Progenitor cell of endocrine pancreas (in vitro differentiated cells): ENCODE measurements at regions not wholly inside any gene's neighbourhood (a gene's known extent, or its start where the extent isn't known, plus 50 kb on each side); places are given as distances from the start of the nearest gene placed in this dataset.

Experiments
- DNase-seq: peaks from one replicate; pipeline ENCODE4 v3.0.0; 2021; ENCODE audit warnings: low spot score; ENCODE audit not compliant: unreplicated experiment
- H3K27ac Mint-ChIP-seq: 2 replicates; pipeline ENCODE4 v1.8.0; 2021; ENCODE audit warnings: mild to moderate bottlenecking, moderate library complexity, mixed read lengths
- H3K27me3 Mint-ChIP-seq: 2 replicates; pipeline ENCODE4 v1.8.0; 2021; ENCODE audit warnings: mixed read lengths
- H3K36me3 Mint-ChIP-seq: 2 replicates; pipeline ENCODE4 v1.8.0; 2022; ENCODE audit warnings: mixed read lengths; ENCODE audit not compliant: insufficient read depth
- H3K4me1 Mint-ChIP-seq: 2 replicates; pipeline ENCODE4 v1.8.0; 2021; ENCODE audit warnings: low read depth, mixed read lengths
- H3K4me3 Mint-ChIP-seq: 2 replicates; pipeline ENCODE4 v1.8.0; 2021; ENCODE audit warnings: low read depth, mild to moderate bottlenecking, moderate library complexity, mixed read lengths
- H3K9me3 Mint-ChIP-seq: 2 replicates; pipeline ENCODE4 v1.8.0; 2021; ENCODE audit warnings: low read depth, mixed read lengths
- TF ChIP-seq, protein P1 (sequence below): fragments of 200-600 bp; sonication (generic); IDR thresholded peaks from one replicate; pipeline ENCODE4 v1.5.0; 2021; ENCODE audit warnings: antibody characterized with exemption, mild to moderate bottlenecking; ENCODE audit not compliant: unreplicated experiment

DNA sequence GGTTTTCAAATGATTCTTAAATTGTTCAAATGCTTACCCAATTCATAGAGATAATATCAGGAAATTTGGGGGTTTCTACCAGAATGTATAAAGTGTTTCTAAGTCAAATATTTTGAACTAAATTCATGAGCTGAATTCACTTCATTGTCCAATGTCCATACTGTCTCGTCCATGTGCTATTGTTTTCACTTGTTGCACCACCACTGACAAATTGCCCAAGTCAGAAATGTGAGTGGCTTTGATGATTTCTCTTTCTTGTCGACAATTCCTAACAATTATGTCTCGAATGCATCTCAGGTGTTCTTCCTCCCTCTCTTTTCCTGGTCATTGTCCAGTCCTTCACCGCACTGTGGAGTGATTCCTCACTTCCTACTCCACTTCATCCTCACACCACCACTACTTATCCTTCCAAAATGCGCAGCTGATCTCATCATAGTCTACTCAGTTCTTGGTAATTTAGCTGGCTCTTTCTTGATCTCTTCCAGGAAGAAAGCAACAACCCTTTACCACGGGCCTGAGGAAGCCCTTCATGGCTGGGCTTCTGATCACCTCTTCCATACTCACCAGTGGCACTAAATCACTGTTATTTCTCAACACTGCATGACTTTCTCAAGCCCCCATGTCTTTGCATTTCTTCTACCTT lies 161.1 kb downstream of the FOXA2 start:
- Mint-ChIP-seq H3K27ac (peak overlapping the region; percentile 17), H3K36me3 (peaks cover 1% of the 10 kb centered on the region), H3K9me3 (peaks cover 3% of the 10 kb centered on the region), H3K4me1 (peaks cover 36% of the 10 kb centered on the region), H3K4me3 (no peak overlapping the region), H3K27me3 (no peaks in the 10 kb centered on the region)
- DNase-seq = no peak
- TF ChIP-seq, protein P1, sequence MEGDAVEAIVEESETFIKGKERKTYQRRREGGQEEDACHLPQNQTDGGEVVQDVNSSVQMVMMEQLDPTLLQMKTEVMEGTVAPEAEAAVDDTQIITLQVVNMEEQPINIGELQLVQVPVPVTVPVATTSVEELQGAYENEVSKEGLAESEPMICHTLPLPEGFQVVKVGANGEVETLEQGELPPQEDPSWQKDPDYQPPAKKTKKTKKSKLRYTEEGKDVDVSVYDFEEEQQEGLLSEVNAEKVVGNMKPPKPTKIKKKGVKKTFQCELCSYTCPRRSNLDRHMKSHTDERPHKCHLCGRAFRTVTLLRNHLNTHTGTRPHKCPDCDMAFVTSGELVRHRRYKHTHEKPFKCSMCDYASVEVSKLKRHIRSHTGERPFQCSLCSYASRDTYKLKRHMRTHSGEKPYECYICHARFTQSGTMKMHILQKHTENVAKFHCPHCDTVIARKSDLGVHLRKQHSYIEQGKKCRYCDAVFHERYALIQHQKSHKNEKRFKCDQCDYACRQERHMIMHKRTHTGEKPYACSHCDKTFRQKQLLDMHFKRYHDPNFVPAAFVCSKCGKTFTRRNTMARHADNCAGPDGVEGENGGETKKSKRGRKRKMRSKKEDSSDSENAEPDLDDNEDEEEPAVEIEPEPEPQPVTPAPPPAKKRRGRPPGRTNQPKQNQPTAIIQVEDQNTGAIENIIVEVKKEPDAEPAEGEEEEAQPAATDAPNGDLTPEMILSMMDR = no peak

- no peak for DNase-seq
- Mint-ChIP-seq H3K27me3 (no peaks in the 10 kb centered on the region), H3K4me1 (peaks cover 50% of the 10 kb centered on the region), H3K27ac (no peak overlapping the region), H3K9me3 (peaks cover 6% of the 10 kb centered on the region), H3K4me3 (no peak overlapping the region), H3K36me3 (peaks cover 3% of the 10 kb centered on the region)
- TF ChIP-seq, protein P1 = no peak
Measured at GRCh38 chr20:22420116-22420598, 164.2 kb downstream of the FOXA2 start.

GRCh38 chr20:22418738-22419137 lies 165.6 kb downstream of the FOXA2 start:
- TF ChIP-seq, protein P1 = no peak
- peaks cover 6% of the 10 kb centered on the region for H3K9me3 Mint-ChIP-seq

GRCh38 chr20:22414305-22414742 lies 170.0 kb downstream of the FOXA2 start:
- Mint-ChIP-seq H3K27ac (peak overlapping the region; percentile 89), H3K4me1 (peaks cover 83% of the 10 kb centered on the region), H3K9me3 (peaks cover 6% of the 10 kb centered on the region), H3K27me3 (no peaks in the 10 kb centered on the region), H3K36me3 (peaks cover 3% of the 10 kb centered on the region), H3K4me3 (no peak overlapping the region)
- no peak for DNase-seq
- TF ChIP-seq, protein P1 = no peak

More at GRCh38 chr20:22418738-22419137, 165.6 kb downstream of the FOXA2 start:
- H3K4me1 Mint-ChIP-seq = peaks cover 60% of the 10 kb centered on the region
- H3K4me3 Mint-ChIP-seq = no peak overlapping the region
- H3K27ac Mint-ChIP-seq = peak overlapping the region; percentile 34
- DNase-seq = no peak
- no peaks in the 10 kb centered on the region for H3K27me3 Mint-ChIP-seq
- peaks cover 3% of the 10 kb centered on the region for H3K36me3 Mint-ChIP-seq

GRCh38 chr20:22412977-22413868 lies 171.1 kb downstream of the FOXA2 start:
- H3K27ac Mint-ChIP-seq = peak overlapping the region; percentile 84
- H3K4me1 Mint-ChIP-seq = peaks cover 79% of the 10 kb centered on the region
- H3K27me3 Mint-ChIP-seq = no peaks in the 10 kb centered on the region
- H3K9me3 Mint-ChIP-seq = peaks cover 7% of the 10 kb centered on the region
- H3K36me3 Mint-ChIP-seq = peaks cover 2% of the 10 kb centered on the region
- TF ChIP-seq, protein P1 = no peak
- DNase-seq = no peak
- H3K4me3 Mint-ChIP-seq = no peak overlapping the region
